RWPE2 (cell line): ENCODE measurements at regions not wholly inside any gene's neighbourhood (a gene's known extent, or its start where the extent isn't known, plus 50 kb on each side); places are given as distances from the start of the nearest gene placed in this dataset.

ENCODE experiments used
- ATAC-seq: fragments of 200-7000 bp; cut with Tn5 transposase; 3 replicates; pipeline ENCODE4 v1.9.1; 2021; ENCODE audit warnings: low read depth
- DNase-seq: peaks from one replicate; pipeline ENCODE4 v3.0.0-alpha.2; 2020; ENCODE audit warnings: low spot score
- H3K27ac ChIP-seq: fragments of 450-650 bp; 2 replicates; pipeline ENCODE4 v1.5.1; 2017; ENCODE audit warnings: mild to moderate bottlenecking; ENCODE audit not compliant: poor library complexity, severe bottlenecking
- H3K27me3 ChIP-seq: fragments of 250-450 bp; sonication (Bioruptor Pico); 2 replicates; pipeline ENCODE4 v1.5.1; 2021; ENCODE audit warnings: mild to moderate bottlenecking, moderate library complexity; ENCODE audit not compliant: insufficient read depth, poor library complexity, severe bottlenecking
- H3K36me3 ChIP-seq: fragments of 250-450 bp; sonication (Bioruptor Pico); 2 replicates; pipeline ENCODE4 v1.5.1; 2020; ENCODE audit warnings: low read depth, mild to moderate bottlenecking, moderate library complexity
- H3K4me1 ChIP-seq: fragments of 250-450 bp; sonication (Bioruptor Pico); 2 replicates; pipeline ENCODE4 v1.5.1; 2021; ENCODE audit warnings: mild to moderate bottlenecking, moderate library complexity; ENCODE audit not compliant: insufficient read depth, poor library complexity, severe bottlenecking
- H3K4me3 ChIP-seq: fragments of 250-450 bp; sonication (Bioruptor Pico); 2 replicates; pipeline ENCODE4 v1.5.1; 2021; ENCODE audit warnings: mild to moderate bottlenecking, moderate library complexity; ENCODE audit not compliant: severe bottlenecking
- H3K9me3 ChIP-seq: fragments of 250-450 bp; sonication (Bioruptor Pico); 2 replicates; pipeline ENCODE4 v1.5.1; 2021; ENCODE audit warnings: mild to moderate bottlenecking, moderate library complexity; ENCODE audit not compliant: severe bottlenecking
- CTCF ChIP-seq: fragments of 450-650 bp; IDR thresholded peaks from one replicate; pipeline ENCODE4 v1.5.1; 2017; ENCODE audit warnings: mild to moderate bottlenecking, moderate library complexity; ENCODE audit not compliant: poor library complexity, severe bottlenecking

- Histone ChIP-seq H3K36me3 (no peaks in the 10 kb centered on the region), H3K27ac (no peak overlapping the region), H3K4me1 (no peaks in the 10 kb centered on the region), H3K27me3 (no peaks in the 10 kb centered on the region), H3K9me3 (no peaks in the 10 kb centered on the region), H3K4me3 (no peak overlapping the region)
- no peak for DNase-seq
- TF ChIP-seq CTCF: no peak
- ATAC-seq: no peak
Measured at GRCh38 chr18:77872166-77872565, 622.5 kb downstream of the GALR1 start.

GRCh38 chr18:77876319-77876865 lies 626.7 kb downstream of the GALR1 start:
- DNase-seq (no peak), ATAC-seq (no peak)
- no peaks in the 10 kb centered on the region for H3K4me1 ChIP-seq

GRCh38 chr18:77879829-77880228 lies 630.2 kb downstream of the GALR1 start:
- no peaks in the 10 kb centered on the region for H3K36me3 ChIP-seq
- DNase-seq: no peak
- H3K4me1 ChIP-seq: no peaks in the 10 kb centered on the region
- TF ChIP-seq CTCF: no peak
- no peaks in the 10 kb centered on the region for H3K27me3 ChIP-seq
- ATAC-seq: no peak
- no peak overlapping the region for H3K4me3 ChIP-seq
- no peaks in the 10 kb centered on the region for H3K9me3 ChIP-seq
- no peak overlapping the region for H3K27ac ChIP-seq

More at GRCh38 chr18:77876319-77876865, 626.7 kb downstream of the GALR1 start:
- Histone ChIP-seq H3K36me3 (no peaks in the 10 kb centered on the region), H3K4me3 (no peak overlapping the region), H3K27me3 (no peaks in the 10 kb centered on the region), H3K9me3 (no peaks in the 10 kb centered on the region), H3K27ac (no peak overlapping the region)
- no peak for TF ChIP-seq CTCF

- ATAC-seq (no peak), DNase-seq (no peak)
- H3K27ac ChIP-seq: no peak overlapping the region
- H3K27me3 ChIP-seq: no peaks in the 10 kb centered on the region
- no peaks in the 10 kb centered on the region for H3K4me1 ChIP-seq
- no peak overlapping the region for H3K4me3 ChIP-seq
- TF ChIP-seq CTCF: no peak
- no peaks in the 10 kb centered on the region for H3K36me3 ChIP-seq
- H3K9me3 ChIP-seq: no peaks in the 10 kb centered on the region
Measured at GRCh38 chr18:77884454-77884853, 634.8 kb downstream of the GALR1 start.

GRCh38 chr18:77894060-77894459 lies 644.4 kb downstream of the GALR1 start:
- no peak for TF ChIP-seq CTCF
- Histone ChIP-seq H3K27ac (no peak overlapping the region), H3K27me3 (no peaks in the 10 kb centered on the region), H3K9me3 (peaks cover 2% of the 10 kb centered on the region), H3K36me3 (no peaks in the 10 kb centered on the region), H3K4me3 (no peak overlapping the region), H3K4me1 (no peaks in the 10 kb centered on the region)
- DNase-seq: no peak
- no peak for ATAC-seq
